ENCODE measurements at regions not wholly inside any gene's neighbourhood (a gene's known extent, or its start where the extent isn't known, plus 50 kb on each side); places are given as distances from the start of the nearest gene placed in this dataset.

DNA sequence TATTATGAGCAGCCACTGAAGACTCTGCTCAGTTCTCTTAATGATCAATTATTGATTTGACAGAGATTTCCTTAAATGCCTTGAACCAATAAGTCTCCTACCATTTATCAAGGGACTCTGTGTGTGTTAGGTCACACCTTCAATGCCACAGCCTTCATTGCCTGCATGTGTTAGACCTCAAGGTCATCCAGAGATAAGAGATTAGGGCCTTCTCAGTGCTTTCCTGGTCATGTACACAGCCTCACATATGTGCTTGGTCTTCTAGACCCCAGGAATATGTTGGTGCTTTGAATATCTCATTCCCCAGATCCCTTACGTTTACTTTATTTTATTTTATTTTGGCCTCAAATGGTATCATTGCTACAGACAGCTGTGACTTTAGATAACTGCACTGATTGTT is 93.0 kb upstream of the CTAGE1 start:
- no peak for TF ChIP-seq POLR2A (IDR thresholded peaks at IDR 0.05)
- TF ChIP-seq, protein P1, sequence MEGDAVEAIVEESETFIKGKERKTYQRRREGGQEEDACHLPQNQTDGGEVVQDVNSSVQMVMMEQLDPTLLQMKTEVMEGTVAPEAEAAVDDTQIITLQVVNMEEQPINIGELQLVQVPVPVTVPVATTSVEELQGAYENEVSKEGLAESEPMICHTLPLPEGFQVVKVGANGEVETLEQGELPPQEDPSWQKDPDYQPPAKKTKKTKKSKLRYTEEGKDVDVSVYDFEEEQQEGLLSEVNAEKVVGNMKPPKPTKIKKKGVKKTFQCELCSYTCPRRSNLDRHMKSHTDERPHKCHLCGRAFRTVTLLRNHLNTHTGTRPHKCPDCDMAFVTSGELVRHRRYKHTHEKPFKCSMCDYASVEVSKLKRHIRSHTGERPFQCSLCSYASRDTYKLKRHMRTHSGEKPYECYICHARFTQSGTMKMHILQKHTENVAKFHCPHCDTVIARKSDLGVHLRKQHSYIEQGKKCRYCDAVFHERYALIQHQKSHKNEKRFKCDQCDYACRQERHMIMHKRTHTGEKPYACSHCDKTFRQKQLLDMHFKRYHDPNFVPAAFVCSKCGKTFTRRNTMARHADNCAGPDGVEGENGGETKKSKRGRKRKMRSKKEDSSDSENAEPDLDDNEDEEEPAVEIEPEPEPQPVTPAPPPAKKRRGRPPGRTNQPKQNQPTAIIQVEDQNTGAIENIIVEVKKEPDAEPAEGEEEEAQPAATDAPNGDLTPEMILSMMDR (IDR thresholded peaks at IDR 0.05) = no peak

Data from lower leg skin (tissue), 3 donors.